OCI-LY3 (cell line): ENCODE measurements at regions not wholly inside any gene's neighbourhood (a gene's known extent, or its start where the extent isn't known, plus 50 kb on each side); places are given as distances from the start of the nearest gene placed in this dataset.

ENCODE experiments used
- H2AFZ ChIP-seq: fragments of 200-600, 300-600 bp; shearing (Covaris generic); 2 replicates; pipeline ENCODE4 v1.6.0; 2014; ENCODE audit warnings: antibody characterized with exemption, low read depth, low read length
- H3K27ac ChIP-seq: fragments of 200-600, 300-600 bp; sonication (generic); 2 replicates; pipeline ENCODE4 v1.5.1; 2014; ENCODE audit warnings: mild to moderate bottlenecking, low read length, moderate library complexity, mixed read lengths
- H3K27me3 ChIP-seq: fragments of 200-600, 300-600 bp; sonication (generic); 2 replicates; pipeline ENCODE4 v1.6.1; 2014; ENCODE audit warnings: low read depth, low read length, mixed read lengths
- H3K36me3 ChIP-seq: fragments of 200-600, 300-600 bp; sonication (generic); replicated peaks from 2 replicates; pipeline ENCODE3; 2014; ENCODE audit warnings: low read depth, low read length, mixed read lengths
- H3K4me1 ChIP-seq: fragments of 300-600, 200-600 bp; sonication (generic); 2 replicates; pipeline ENCODE4 v1.6.1; 2014; ENCODE audit warnings: low read length, mixed read lengths
- H3K4me2 ChIP-seq: fragments of 200-600, 300-600 bp; sonication (generic); 2 replicates; pipeline ENCODE4 v1.6.1; 2014; ENCODE audit warnings: low read length, mixed read lengths
- H3K4me3 ChIP-seq: fragments of 300-600, 200-600 bp; sonication (generic); 2 replicates; pipeline ENCODE4 v1.5.1; 2014; ENCODE audit warnings: antibody characterized with exemption, mild to moderate bottlenecking, low read length, moderate library complexity
- H3K79me2 ChIP-seq: fragments of 300-600, 200-600 bp; shearing (Covaris generic); 2 replicates; pipeline ENCODE4 v1.6.1; 2014; ENCODE audit warnings: mild to moderate bottlenecking, low read length, mixed read lengths
- H3K9ac ChIP-seq: fragments of 300-600, 200-600 bp; shearing (Covaris generic); 2 replicates; pipeline ENCODE4 v1.6.0; 2014; ENCODE audit warnings: mild to moderate bottlenecking, low read length, moderate library complexity
- H3K9me3 ChIP-seq: fragments of 200-600, 300-600 bp; shearing (Covaris generic); 2 replicates; pipeline ENCODE4 v1.6.1; 2014; ENCODE audit warnings: low read length, mixed read lengths; ENCODE audit not compliant: insufficient read depth
- H4K20me1 ChIP-seq: fragments of 200-600, 300-600 bp; sonication (generic); 2 replicates; pipeline ENCODE4 v1.6.1; 2016; ENCODE audit warnings: low read length, mixed read lengths; ENCODE audit not compliant: insufficient read depth
- CTCF ChIP-seq: fragments of 200-600, 300-600 bp; sonication (generic); IDR thresholded peaks from 2 replicates; pipeline ENCODE4 v1.5.1; 2014; ENCODE audit warnings: antibody characterized with exemption, low read length, low read depth
- EZH2phosphoT487 ChIP-seq: fragments of 200-600 bp; shearing (Covaris generic); IDR thresholded peaks from 2 replicates; pipeline ENCODE4 v1.6.1; 2018; ENCODE audit warnings: antibody characterized with exemption, mixed run types, low read depth

- no peak overlapping the region for H3K4me2 ChIP-seq
- H3K9ac ChIP-seq, result no peak overlapping the region
- no peaks in the 10 kb centered on the region for H3K79me2 ChIP-seq
- no peaks in the 10 kb centered on the region for H4K20me1 ChIP-seq
- no peak overlapping the region for H3K27ac ChIP-seq
- no peaks in the 10 kb centered on the region for H3K9me3 ChIP-seq
- TF ChIP-seq EZH2phosphoT487, result no peak
- TF ChIP-seq CTCF, result no peak
- H3K4me3 ChIP-seq, result no peak overlapping the region
- no peak overlapping the region for H2AFZ ChIP-seq
- H3K4me1 ChIP-seq, result 0 out of 2 replicates have a peak, but pooled peaks cover 5% of the 10 kb centered on the region
- no peaks in the 10 kb centered on the region for H3K36me3 ChIP-seq
- H3K27me3 ChIP-seq, result no peaks in the 10 kb centered on the region
These were observed 87.4 kb upstream of the UFM1 start for GRCh38 chr13:38262211-38262610.

GRCh38 chr13:38255600-38255999 is 94.1 kb upstream of the UFM1 start:
- no peaks in the 10 kb centered on the region for H3K36me3 ChIP-seq
- H3K4me1 ChIP-seq, result no peaks in the 10 kb centered on the region
- no peak overlapping the region for H3K4me3 ChIP-seq
- no peaks in the 10 kb centered on the region for H4K20me1 ChIP-seq
- no peak overlapping the region for H3K27ac ChIP-seq
- no peak for TF ChIP-seq EZH2phosphoT487
- no peak for TF ChIP-seq CTCF
- H3K27me3 ChIP-seq, result no peaks in the 10 kb centered on the region
- no peak overlapping the region for H3K4me2 ChIP-seq
- H2AFZ ChIP-seq, result no peak overlapping the region
- no peaks in the 10 kb centered on the region for H3K79me2 ChIP-seq
- no peaks in the 10 kb centered on the region for H3K9me3 ChIP-seq
- no peak overlapping the region for H3K9ac ChIP-seq

- Histone ChIP-seq H3K4me1 (no peaks in the 10 kb centered on the region), H4K20me1 (no peaks in the 10 kb centered on the region), H3K36me3 (no peaks in the 10 kb centered on the region), H2AFZ (no peak overlapping the region), H3K9ac (no peak overlapping the region), H3K4me3 (no peak overlapping the region), H3K27me3 (no peaks in the 10 kb centered on the region), H3K27ac (no peak overlapping the region), H3K9me3 (no peaks in the 10 kb centered on the region), H3K4me2 (no peak overlapping the region), H3K79me2 (no peaks in the 10 kb centered on the region)
- TF ChIP-seq EZH2phosphoT487 (no peak), CTCF (no peak)
These were observed 109.8 kb upstream of the UFM1 start for GRCh38 chr13:38239874-38240273.

GRCh38 chr13:38228322-38228721 is 121.3 kb upstream of the UFM1 start:
- Histone ChIP-seq H3K4me3 (no peak overlapping the region), H3K79me2 (no peaks in the 10 kb centered on the region), H2AFZ (no peak overlapping the region), H3K4me2 (no peak overlapping the region), H3K27me3 (no peaks in the 10 kb centered on the region), H4K20me1 (no peaks in the 10 kb centered on the region), H3K27ac (no peak overlapping the region), H3K9ac (no peak overlapping the region), H3K36me3 (no peaks in the 10 kb centered on the region), H3K9me3 (no peaks in the 10 kb centered on the region), H3K4me1 (peaks cover 5% of the 10 kb centered on the region)
- TF ChIP-seq CTCF (no peak), EZH2phosphoT487 (no peak)
